ENCODE measurements at regions not wholly inside any gene's neighbourhood (a gene's known extent, or its start where the extent isn't known, plus 50 kb on each side); places are given as distances from the start of the nearest gene placed in this dataset.

DNA sequence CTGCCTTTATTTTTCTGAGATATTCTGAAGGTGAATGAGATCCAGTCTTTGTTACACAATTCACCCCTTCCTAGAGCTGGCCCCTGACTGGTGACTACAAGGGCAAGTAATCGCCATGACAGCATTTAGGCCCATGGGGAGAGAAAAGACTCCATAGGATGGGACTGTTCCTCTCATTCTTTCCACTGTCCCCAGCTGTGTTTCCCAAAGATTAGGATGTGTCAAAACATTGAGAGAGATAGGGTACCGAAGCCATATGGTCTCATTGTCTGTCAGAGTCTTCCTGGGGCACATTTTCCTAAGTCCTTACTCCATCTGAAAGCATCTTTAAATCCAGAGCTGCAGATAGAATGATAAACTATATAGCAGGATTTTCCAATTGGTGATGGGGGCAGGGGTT is 423.5 kb downstream of the OMA1 start:
- CTCF ChIA-PET: no interaction called here

DNA sequence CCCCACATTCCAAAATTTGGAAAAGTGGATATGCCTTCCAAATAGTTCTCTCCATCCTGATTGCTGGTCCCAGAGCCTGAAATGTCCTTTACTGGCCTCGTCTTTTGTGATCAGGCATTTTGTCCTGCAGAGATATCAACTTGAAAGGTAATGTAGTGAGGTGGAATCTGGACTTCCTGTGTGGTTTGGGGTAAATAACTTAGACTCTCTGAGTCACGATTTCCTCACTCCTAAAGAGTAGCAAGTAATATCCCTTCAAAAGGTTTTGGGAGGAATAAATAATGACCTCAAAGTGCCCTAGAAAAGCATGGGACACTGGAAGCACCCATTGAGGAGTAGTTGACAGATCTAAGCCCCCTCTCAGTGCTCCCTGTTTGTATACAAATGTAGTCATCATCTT is 426.6 kb downstream of the OMA1 start:
- intact Hi-C loops (cut with micrococcal nuclease): no loop called here
- no peak for DNase-seq
- CTCF ChIA-PET: no interaction called here
- Mint-ChIP-seq H3K9me3 (no peaks in the 10 kb centered on the region), H3K4me1 (ENCODE audit: low read depth) (peaks cover 2% of the 10 kb centered on the region), H3K27ac (no peak overlapping the region), H3K27me3 (no peaks in the 10 kb centered on the region), H3K36me3 (ENCODE audit: low read depth) (no peaks in the 10 kb centered on the region), H3K4me3 (no peak overlapping the region)
- TF ChIP-seq CTCF (IDR thresholded peaks at IDR 0.05): no peak
- ATAC-seq: no peak
- POLR2A ChIA-PET: no interaction called here

More for the DNA sequence above, 423.5 kb downstream of the OMA1 start:
- ATAC-seq: no peak
- Mint-ChIP-seq H3K27me3 (no peaks in the 10 kb centered on the region), H3K27ac (no peak overlapping the region), H3K9me3 (no peaks in the 10 kb centered on the region), H3K36me3 (ENCODE audit: low read depth) (no peaks in the 10 kb centered on the region), H3K4me1 (ENCODE audit: low read depth) (peaks cover 2% of the 10 kb centered on the region), H3K4me3 (no peak overlapping the region)
- POLR2A ChIA-PET: no interaction called here
- TF ChIP-seq CTCF (IDR thresholded peaks at IDR 0.05): no peak
- intact Hi-C loops (cut with micrococcal nuclease): no loop called here
- no peak for DNase-seq

DNA sequence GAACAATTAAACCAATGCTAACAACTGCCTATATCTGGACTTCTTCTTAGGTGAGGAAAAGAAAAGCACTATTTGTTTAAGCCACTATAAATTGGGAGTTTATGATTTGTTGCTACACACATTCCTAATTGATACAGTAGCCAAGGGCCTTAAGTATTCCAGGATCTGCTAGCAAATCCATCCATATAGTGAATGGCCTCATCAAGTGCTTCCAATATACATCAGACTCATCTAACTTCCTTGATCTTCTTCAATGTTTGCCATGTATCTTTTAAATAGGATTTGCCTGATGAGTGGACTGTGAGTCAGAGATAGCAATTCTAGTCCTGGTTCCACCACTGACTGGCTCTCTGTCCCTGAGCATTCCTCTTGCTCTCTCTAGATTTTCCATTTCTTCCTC is 430.2 kb downstream of the OMA1 start:
- CTCF ChIA-PET: no interaction called here

DNA sequence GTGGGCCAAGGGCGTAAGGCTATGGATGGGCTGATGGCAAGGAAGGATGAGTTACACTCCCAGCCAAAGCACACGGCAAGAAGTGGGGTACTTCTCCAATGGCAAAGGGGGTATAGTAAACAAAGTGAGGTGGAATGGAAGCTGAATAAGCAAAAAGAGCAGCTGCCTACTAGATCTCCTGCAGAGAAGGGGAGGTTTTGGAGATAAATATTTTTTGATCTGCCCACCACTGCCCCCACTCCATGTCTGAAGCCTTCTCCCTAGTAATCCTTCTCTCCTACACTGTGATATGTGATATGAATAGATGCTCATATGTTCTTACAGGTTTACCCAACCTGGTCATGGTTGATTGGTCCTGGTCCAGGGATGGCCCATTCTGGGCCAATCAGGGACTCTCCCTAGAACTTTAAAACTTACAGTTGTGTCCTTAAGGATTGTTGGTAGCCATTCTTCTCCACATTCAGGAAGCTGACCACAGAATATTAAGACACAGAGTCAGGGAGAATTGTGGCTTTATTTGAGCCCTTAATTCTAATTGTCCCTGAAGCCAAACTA is 436.8 kb downstream of the OMA1 start:
- Mint-ChIP-seq H3K4me3 (no peak overlapping the region), H3K9me3 (peaks cover 3% of the 10 kb centered on the region), H3K36me3 (ENCODE audit: low read depth) (no peaks in the 10 kb centered on the region), H3K4me1 (ENCODE audit: low read depth) (no peaks in the 10 kb centered on the region), H3K27ac (no peak overlapping the region), H3K27me3 (peaks cover 4% of the 10 kb centered on the region)
- no peak for TF ChIP-seq CTCF (IDR thresholded peaks at IDR 0.05)
- intact Hi-C loops (cut with micrococcal nuclease): no loop called here
- ChIA-PET CTCF (no interaction called here), POLR2A (no interaction called here)
- DNase-seq (no peak), ATAC-seq (no peak)

More for the DNA sequence above, 430.2 kb downstream of the OMA1 start:
- no peak for DNase-seq
- ATAC-seq: no peak
- peaks cover 2% of the 10 kb centered on the region for H3K4me1 Mint-ChIP-seq (ENCODE audit: low read depth)
- H3K27me3 Mint-ChIP-seq: no peaks in the 10 kb centered on the region
- POLR2A ChIA-PET: interaction anchor here (0.6 to 1.1 kb wide), 2 partner anchors 604 to 1822 kb away, joined by 3 read pairs; no protein-coding TSS in a partner anchor
- no peak overlapping the region for H3K4me3 Mint-ChIP-seq
- no peak overlapping the region for H3K27ac Mint-ChIP-seq
- intact Hi-C loops (cut with micrococcal nuclease): no loop called here
- no peaks in the 10 kb centered on the region for H3K36me3 Mint-ChIP-seq (ENCODE audit: low read depth)
- peaks cover 4% of the 10 kb centered on the region for H3K9me3 Mint-ChIP-seq
- TF ChIP-seq CTCF (IDR thresholded peaks at IDR 0.05): no peak

DNA sequence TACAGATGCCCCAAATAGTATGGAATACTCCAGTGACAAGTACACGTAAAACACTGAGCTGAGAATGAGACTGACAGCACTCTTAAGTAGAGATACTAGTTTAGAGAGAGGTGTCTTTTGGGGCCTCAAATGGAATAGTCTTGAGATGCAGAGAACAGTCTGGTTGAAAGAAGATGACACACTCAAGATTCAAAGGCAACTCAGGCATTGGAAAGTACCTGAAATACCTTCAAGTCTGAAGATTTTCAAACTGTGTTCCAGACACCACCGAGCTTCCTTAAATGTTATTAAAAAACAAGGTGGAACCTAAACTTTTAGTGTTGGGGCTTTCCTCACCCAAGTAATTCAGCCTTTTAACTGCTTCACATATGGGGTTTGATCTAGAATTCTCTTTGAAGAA is 437.7 kb downstream of the OMA1 start:
- DNase-seq (no peak), ATAC-seq (no peak)
- H3K4me1 Mint-ChIP-seq (ENCODE audit: low read depth): no peaks in the 10 kb centered on the region
- peaks cover 4% of the 10 kb centered on the region for H3K27me3 Mint-ChIP-seq
- no peak overlapping the region for H3K27ac Mint-ChIP-seq
- ChIA-PET POLR2A (no interaction called here), CTCF (no interaction called here)
- no peaks in the 10 kb centered on the region for H3K9me3 Mint-ChIP-seq
- TF ChIP-seq CTCF (IDR thresholded peaks at IDR 0.05): no peak
- H3K36me3 Mint-ChIP-seq (ENCODE audit: low read depth): no peaks in the 10 kb centered on the region
- H3K4me3 Mint-ChIP-seq: no peak overlapping the region
- intact Hi-C loops (cut with micrococcal nuclease): no loop called here
